GM23248 (cell line): ENCODE measurements at regions not wholly inside any gene's neighbourhood (a gene's known extent, or its start where the extent isn't known, plus 50 kb on each side); places are given as distances from the start of the nearest gene placed in this dataset.

Source experiments
- EZH2 ChIP-seq: fragments of 200-600 bp; sonication (generic); IDR thresholded peaks from 2 replicates; pipeline ENCODE4 v1.6.1; 2018; ENCODE audit warnings: antibody characterized with exemption, mild to moderate bottlenecking; ENCODE audit not compliant: insufficient read depth, poor library complexity, severe bottlenecking
- EZH2phosphoT487 ChIP-seq: fragments of 200-600 bp; sonication (generic); IDR thresholded peaks from 2 replicates; pipeline ENCODE4 v1.6.1; 2018; ENCODE audit warnings: antibody characterized with exemption, moderate library complexity, mild to moderate bottlenecking, low read depth; ENCODE audit not compliant: insufficient read depth

DNA sequence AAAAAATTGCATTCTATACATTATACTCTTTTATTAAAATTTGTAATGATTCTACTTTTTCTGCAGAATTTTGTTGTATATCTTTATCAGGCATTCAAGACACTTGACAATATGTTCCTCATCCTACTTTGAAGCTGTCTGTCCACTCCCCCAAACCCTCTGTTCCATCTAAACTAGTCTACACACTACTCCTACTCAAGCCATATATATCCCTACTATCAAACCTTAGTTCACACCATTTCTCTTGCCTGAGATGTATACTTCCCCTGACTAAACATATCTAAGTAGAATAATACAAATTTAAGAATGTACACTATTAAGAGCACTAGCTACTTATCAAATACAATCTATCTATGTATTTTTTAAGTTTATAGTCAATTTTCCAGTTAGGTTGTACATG is 107.1 kb upstream of the FTMT start:
- TF ChIP-seq EZH2phosphoT487 = no peak
- TF ChIP-seq EZH2 = no peak
